Stimulated activated CD8-positive, alpha-beta memory T cell treated with anti-CD3 and anti-CD28 coated beads, Interleukin-4, amount 100 ng/mL, for 48 hours (primary cell): ENCODE measurements at regions not wholly inside any gene's neighbourhood (a gene's known extent, or its start where the extent isn't known, plus 50 kb on each side); places are given as distances from the start of the nearest gene placed in this dataset.
"Not testable (repeated sequence)": the region's sequence is repeated elsewhere in the genome, so short reads cannot be mapped to it uniquely, and the experiment has no call there.

Source experiments
- DNase-seq: peaks from one replicate; pipeline ENCODE4 v3.0.0-alpha.2; 2020

DNA sequence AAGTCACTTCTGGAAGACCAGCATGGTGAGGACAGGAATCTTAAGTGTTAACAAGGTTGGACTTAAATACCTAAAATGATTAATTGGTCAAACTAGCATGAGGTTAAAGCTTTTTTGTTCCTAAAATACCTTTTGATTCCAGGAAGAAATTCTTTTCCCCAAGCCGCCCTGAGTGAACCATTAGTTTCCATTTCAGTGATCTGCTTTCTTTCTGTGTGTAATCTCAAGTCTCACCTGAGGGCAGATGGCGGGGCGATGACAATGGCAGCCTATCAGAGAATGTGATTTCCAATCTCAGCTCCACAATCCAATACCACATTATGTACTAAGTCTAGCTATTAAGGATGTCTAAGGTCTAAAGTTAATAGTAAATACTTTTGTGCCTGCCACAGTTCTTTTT lies 390.9 kb upstream of the SGCG start:
- no peak for DNase-seq

DNA sequence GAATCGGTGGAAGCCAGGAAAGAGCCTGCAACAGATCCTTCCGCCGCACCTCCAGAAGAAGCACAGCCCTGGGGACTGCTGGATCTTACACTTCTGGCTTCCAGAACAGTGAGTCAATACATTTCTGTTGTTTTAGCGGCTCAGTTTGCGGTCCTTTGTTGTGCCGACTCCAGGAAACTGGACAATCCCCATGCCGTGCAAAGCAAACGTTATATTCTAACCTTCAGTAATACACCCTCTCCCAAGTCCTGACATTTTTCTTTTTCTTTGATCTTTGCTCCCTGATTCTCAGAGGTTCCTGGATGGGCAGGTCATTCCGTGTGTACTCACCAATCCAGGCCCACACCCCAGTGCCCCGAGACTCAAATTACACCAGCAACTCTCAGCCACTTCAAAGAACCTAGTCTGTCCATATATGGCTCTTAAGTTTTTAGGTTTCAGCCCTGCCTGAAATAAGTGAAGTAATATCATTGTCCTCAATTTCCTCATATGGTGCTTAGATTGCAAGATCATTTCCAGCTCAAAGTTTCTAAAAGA lies 387.1 kb upstream of the SGCG start:
- DNase-seq: no peak

DNA sequence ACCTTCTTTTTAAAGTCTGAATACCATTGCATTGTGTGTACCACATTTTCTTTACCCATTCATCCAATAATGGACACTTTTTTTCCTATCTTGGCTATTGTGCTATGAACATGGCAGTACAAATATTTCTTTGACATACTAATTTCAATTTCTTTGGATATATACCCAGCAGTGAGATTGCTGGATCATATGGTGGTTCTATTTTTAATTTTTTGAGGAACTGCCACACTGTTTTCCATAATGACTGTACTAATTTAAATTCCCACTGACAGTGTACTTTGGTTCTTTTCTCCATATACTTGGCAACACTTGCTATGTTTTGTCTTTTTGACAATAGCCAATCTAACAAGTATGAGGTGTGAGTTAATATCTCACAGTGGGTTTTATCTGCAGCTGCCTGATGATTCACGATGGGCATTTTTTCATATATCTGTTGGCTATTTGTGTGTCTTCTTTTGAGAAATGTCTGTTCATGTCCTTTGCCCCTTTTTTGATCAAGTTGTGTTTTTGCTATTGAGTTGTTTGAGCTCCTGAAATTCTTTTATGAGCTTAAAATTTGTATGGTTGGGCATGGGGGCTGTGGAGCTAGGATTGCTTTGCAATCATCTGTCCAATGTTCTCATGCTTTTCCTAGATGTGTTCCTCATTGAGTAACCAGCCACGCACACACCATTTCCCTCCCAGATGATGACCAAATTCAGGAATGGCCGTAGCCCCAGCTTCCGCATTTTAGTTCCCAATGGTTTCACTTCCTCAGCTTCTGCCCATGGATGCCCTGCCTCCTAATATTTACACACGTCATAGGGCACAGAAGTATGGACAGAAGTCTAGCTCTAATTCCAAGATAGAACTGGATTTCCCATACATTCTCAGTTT lies 380.0 kb upstream of the SGCG start:
- no peak for DNase-seq

DNA sequence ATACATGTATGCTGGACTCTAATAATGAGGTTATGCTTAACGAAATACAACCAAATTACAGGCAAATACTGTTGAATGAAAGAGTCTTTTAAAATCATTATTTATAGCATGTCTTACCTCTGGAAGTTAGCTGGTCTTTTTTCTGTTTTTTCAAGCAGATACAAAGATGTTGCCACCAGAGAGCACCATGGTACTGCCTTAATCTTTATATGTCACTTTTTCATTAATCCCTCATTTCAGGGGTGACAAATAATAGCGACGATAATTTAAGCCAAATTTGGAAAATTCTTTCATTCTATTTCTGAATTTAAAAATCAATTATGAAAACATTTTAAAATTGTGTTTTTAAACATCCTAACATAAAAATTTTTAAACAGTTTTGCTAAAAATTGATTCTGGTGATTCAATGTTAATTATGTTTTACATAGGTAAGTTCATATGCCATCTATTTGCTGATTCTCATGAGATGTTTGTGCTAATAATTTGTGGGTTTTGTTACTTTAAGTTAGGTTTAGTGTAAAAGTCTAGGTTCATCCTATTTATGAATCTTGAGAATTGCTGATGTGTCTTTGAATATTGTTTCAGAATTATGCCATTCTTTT lies 379.3 kb upstream of the SGCG start:
- DNase-seq: no peak

DNA sequence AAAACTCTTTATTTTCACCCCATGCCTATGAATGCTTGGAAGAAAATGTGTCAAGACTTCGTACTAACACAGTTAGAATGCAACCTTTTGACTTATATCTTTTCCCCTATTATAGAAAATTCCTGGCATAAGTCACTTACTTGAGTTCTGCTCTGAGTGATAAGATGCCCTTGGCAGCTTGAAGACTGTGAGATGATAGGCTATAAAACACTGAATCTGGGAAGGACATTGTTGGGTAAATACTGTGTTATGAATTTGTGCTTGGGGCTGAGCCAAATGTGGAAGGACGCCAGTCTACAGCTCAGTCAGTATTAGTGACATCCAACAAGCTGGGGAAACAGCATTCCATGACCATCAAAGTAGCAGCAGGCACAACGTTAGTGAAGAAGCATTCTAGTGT lies 368.0 kb upstream of the SGCG start:
- no peak for DNase-seq

DNA sequence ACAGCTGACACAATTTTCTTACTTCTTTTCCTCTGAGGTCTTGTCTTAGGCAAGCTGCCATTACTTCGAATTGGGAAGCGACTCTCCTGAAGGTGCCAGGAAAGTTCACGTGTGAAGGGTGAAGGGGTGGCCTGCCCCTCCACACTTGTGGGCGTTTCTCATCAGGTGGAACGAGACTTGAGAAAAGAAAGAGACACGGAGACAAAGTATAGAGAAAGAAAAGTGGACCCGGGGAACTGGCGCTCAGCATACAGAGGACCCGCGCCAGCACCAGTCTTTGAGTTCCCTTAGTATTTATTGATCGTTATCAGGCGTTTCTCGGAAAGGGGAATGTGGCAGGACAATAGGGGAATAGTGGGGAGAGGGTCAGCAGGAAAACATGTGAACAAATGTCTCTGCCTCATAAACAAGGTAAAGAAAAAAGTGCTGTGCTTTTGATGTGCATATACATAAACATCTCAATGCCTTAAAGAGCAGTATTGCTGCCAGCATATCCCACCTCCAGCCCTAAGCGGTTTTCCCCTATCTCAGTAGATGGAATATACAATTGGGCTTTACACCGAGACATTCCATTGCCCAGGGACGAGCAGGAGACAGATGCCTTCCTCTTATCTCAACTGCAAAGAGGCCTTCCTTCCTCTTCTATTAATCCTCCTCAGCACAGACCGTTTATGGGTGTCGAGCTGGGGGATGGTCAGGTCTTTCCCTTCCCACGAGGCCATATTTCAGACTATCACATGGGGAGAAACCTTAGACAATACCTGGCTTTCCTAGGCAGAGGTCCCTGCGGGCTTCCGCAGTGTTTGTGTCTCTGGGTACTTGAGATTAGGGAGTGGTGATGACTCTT lies 367.0 kb upstream of the SGCG start:
- DNase-seq: not testable (repeated sequence)

DNA sequence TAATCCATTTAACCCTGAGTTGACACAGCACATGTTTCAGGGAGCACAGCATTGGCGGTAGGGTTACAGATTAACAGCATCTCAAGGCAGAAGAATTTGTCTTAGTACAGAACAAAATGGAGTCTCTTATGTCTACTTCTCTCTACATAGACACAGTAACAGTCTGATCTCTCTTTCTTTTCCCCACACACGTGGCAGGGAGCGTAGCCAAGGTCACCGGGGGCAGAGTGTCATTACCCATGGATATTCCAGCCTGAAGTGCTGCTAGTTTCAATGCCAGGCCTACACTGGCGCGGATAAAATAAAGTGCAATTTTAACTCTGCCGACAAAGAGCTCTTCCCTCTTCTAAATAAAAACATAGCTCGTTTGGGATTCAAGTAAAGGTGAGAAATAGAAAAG lies 366.3 kb upstream of the SGCG start:
- not testable (repeated sequence) for DNase-seq

DNA sequence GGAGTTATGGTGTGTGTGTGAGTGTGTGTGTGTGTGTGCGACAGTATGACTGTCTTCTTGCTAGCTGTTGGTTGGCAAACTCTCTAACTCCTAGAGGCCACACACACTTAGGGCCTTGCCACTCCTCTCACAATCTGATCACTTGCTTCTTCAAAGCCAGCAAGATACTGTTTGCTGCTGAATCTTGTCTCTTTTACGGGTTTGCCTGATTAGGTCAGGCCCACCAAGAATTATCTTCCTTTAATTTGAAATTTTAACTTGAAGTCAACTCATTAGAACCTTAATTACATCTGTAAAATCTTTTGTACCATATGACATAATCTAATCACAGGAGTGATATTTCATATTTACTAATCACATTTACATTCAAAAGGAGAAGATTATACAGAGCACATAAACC lies 359.2 kb upstream of the SGCG start:
- no peak for DNase-seq

DNA sequence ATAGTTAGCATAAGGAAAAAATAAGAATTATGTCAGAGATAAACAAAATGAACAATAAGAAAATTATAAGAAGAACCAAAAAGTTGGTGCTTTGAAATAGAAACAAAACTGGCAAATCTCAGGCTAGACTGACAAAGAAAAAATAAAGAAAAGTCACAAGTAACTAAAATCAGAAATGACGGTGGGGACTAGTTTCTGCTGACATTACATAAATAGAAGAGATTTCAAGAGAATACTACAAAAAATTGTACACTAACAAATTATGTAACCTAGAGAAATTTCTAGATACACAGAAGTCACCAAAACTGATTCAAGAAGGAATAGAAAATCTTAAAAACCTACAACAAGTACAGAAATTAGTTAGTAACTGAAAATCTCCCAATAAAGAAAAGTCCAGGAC lies 355.6 kb upstream of the SGCG start:
- no peak for DNase-seq

DNA sequence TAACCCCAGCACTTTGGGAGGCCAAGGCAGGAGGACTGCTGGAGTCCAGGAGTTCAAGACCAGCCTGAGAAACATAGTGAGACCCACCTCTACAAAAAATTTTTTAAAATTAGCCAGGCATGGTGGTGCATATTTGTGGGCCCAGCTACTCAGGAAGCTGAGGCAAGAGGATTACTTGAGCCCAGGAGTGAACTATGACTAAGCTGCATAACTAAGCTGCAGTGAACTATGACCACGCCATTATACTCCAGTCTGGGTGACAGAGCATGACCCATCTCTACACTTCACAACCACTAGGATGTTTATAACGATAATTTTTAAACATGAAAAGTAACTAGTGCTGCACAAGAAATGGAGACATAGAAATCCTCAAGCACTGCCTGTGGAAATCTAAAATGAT lies 352.7 kb upstream of the SGCG start:
- DNase-seq: no peak

DNA sequence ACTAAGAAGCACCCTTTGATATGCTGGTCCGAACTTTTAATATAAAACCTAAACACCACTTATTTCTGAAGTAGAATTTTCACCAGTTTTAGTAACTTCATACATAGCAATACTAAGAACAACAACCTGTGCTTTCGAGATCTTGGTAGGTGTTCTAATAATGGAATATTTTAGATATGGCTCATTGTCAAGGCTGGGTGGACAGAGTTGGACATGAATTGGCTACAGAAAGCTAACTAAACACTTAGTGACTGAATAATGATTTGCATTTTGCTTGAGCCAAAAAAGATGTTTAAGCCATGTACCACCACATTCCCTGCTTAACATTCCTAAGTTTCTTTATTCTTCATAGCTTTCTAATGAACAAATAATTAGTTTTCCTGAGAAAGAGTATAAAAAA lies 344.3 kb upstream of the SGCG start:
- no peak for DNase-seq

DNA sequence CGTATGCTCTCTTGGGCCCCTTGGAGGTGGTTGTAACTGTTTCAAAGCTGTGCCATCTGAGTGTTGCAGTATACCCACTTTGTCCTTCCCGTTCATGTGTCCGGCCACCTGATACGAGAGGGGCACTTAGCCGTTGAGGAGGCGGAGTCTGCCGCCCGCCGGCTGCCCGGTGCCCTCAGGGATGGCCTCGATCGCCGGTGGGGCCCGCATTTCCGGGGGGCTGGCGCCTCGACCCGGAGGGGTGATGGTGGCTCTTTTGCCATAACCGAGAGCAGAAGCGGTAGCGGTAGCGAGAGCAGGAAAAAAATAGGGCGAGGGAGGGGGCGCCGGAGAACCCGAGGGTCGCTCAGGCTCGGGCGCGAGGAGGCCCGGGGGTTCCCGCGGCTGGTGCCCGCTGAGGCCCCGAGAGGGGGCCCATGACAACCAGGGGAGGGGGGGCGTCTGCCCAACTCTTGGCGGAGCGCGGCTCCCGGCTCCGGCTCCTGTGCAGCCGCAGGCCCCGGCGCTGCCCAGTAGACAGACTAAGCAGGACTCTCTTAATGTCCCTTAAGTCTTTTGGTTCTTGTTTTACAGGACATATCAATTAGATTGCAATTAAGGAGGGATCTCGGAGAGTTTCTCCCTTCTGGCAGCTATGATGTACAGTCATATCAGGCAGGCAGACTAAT lies 342.7 kb upstream of the SGCG start:
- DNase-seq: no peak

DNA sequence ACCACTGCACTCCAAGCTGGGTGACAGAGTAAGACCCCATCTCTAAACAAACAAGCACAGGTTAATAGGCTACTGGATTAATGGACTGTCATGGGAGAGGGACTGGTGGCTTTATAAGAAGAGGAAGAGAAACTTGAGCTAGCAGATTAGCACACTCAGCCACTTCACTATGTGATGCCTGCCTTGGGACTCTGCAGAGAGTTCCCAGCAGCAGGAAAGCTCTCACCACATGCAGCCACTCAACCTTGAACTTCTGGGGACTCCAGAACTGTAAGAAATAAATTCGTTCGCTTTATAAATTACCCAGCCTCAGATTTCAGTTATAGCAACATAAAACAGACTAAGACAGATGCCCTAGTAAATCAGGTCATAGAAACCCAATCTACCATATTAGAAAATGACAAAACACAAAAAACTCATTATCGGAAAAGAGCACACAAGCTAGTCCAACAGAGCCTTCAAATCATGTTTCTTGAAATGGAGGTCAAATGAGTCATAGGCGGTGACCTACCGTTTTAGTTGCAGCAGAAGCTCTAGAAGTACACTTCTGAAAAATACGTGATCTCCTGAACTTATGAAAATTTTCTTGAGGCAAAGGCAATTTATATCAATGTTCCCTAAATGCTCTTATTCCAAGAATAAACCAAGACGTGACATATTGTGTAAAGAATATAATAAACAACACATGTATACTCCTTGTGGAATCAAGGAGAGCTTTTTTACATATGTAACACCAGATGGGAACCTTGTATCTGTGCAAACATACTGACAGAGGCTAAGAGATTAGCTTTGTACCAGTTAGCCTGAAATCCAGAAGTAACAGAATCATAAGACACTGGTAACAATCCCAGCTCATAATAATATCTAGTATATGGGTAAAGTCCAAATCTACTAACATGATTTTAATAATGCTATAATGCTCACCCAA lies 340.9 kb upstream of the SGCG start:
- no peak for DNase-seq

DNA sequence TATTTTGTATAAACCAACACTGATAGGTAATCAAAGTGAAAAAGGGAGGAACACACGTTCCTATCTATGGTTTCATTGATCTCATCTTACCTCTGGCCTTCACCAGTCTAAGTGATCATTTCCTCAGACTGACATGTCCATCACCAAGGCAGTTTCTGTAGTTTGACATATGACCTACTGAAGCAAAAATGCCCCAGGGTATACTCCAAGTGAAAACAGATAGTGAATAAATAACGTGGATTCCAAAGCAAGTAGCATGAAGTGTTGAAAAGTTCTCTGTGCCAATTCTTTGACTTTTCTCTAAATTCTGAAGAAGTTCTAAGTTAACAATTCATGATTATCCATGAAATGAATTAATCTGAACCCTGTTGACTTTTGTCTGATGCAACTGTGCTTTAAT lies 334.2 kb upstream of the SGCG start:
- no peak for DNase-seq

DNA sequence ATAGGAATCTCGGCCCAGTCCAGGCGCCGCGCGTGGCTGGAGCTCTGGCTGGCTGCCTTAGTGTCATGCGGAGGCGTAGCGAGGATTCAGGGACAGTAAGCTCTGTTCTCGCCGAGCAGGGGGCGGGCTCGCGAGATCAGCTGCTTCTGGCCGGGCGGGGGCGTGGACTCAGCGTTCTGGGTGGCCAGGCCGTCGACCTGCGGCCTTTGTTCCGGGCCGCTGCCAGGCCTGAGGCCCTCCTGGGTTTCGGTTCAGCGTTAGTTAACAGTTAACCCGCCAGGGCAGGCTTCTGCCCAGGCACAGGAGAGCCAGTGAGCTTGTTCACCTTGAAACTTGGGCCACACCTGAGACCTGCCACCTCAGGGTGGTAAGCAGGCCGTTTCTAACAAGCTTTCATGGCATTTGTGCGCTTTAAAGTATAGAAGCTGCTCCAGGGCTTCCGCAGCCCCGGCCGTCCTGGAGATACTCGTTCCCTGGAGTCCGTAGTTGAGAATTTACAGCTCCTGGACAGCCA lies 332.2 kb upstream of the SGCG start:
- no peak for DNase-seq

DNA sequence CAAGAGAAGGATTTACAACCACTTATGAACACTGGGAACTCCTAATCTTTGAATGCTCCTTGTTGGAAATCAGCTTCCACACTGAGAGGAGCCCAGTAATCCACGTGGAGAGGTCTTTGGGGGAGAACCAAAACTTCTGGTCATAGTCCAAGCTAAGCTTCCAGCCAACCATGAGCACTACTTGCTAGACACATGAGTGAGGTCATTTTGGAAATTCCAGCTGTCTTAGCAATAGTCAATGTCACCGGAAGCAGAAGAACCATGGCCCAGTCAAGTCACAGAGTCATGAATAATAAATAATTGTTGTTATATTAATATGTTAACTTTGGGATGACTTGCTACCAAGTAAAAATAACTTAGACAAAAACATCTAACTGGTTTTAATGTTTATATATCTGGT lies 324.9 kb upstream of the SGCG start:
- no peak for DNase-seq

DNA sequence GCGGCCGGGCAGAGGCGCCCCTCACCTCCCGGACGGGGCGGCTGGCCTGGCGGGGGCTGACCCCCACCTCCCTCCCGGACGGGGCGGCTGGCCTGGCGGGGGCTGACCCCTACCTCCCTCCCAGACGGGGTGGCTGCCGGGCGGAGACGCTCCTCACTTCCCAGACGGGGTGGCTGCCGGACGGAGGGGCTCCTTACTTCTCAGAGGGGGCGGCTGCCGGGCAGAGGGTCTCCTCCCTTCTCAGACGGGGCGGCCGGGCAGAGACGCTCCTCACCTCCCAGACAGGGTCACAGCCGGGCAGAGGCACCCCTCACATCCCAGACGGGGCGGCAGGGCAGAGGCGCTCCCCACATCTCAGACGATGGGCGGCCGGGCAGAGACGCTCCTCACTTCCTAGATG lies 321.8 kb upstream of the SGCG start:
- not testable (repeated sequence) for DNase-seq

DNA sequence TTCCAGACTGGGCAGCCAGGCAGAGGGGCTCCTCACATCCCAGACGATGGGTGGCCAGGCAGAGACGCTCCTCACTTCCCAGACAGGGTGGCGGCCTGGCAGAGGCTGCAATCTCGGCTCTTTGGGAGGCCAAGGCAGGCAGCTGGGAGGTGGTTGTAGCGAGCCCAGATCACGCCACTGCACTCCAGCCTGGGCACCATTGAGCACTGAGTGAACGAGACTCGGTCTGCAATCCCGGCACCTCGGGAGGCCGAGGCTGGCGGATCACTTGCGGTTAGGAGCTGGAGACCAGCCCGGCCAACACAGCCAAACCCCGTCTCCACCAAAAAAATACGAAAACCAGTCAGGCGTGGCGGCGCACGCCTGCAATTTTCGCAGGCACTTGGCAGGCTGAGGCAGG lies 321.4 kb upstream of the SGCG start:
- not testable (repeated sequence) for DNase-seq

DNA sequence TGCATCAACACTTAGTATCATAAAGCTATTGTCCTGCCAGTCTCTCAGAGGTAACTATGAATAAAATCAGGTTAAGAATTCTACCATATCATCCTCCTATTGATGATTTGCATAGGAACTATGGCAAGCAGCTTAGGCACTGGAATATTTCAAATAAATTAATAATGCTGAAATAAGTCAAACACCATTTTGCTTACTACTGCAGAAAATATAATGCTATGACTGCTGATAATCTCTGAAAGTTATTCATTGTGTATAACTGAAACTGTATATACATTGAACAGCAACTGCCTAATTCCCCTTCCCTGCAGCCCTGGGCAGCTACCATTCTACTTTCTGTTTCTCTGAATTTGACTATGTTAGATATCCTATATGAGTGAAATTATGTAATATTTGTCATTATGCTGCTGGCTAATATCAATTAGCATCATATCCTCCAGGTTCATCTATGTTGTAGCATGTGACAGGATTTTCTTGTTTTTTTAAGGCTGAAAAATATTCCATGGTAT lies 318.8 kb upstream of the SGCG start:
- no peak for DNase-seq

DNA sequence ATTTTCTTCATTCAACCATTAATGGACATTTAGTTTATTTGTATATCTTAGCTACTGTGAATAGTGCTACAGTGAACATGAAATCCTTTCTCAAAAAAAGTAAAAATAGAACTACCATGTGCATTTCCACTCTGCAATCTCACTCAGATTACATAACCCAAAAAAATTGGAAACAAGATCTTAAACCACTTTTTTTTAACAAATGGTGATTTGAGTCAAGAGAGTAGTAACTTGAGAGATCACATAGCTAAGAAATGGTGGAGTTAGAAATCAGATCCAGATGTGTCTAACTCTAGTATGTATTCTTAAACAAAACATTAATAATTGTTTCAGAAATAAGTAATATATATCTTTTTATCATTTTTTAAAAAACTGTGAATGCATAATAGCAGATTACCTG lies 318.3 kb upstream of the SGCG start:
- DNase-seq: no peak

DNA sequence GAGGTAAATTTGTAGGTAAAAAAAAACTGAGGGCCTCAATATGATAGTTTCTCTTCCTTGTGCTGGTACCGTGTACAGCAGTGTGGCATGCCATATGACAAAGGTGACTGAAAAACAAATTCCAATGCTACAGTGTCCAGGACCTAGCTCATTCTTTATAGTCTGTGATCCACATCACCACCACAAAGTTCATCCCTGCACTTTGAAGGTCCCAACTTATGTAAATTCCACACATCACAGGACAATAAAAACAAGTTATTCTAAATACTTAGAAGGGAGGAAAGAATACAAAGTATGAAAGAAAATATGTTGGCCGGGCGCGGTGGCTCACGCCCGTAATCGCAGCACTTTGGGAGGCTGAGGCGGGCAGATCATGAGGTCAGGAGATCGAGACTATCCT lies 314.6 kb upstream of the SGCG start:
- no peak for DNase-seq
